ENCODE measurements at regions not wholly inside any gene's neighbourhood (a gene's known extent, or its start where the extent isn't known, plus 50 kb on each side); places are given as distances from the start of the nearest gene placed in this dataset.
"Not testable (repeated sequence)": the region's sequence is repeated elsewhere in the genome, so short reads cannot be mapped to it uniquely, and the experiment has no call there.

DNA sequence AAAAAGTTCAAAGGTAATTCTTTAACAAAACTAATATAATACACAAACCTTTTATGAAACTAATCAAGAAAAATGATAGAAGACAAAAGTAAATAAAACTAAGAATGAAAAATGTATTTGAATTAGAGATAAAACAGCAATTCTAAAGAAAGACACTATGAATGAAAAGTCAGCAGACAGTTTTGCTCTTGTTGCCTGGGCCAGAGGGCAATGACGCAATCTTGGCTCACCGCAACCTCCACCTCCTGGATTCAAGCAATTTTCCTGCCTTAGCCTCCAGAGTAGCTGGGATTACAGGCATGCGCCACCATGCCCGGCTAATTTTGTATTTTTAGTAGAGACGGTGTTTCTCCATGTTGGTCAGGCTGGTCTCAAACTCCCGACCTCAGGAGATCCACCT is 959.8 kb downstream of the TTLL7 start:
- TF ChIP-seq CTCF (IDR thresholded peaks at IDR 0.05; ENCODE audit: low read length); EZH2 (IDR thresholded peaks at IDR 0.05; ENCODE audit: borderline replicate concordance, low read length): not testable (repeated sequence)
